Loucy (cell line): ENCODE measurements at regions not wholly inside any gene's neighbourhood (a gene's known extent, or its start where the extent isn't known, plus 50 kb on each side); places are given as distances from the start of the nearest gene placed in this dataset.

ENCODE experiments used
- CTCF ChIP-seq: fragments of 200-600 bp; sonication (generic); conservative IDR thresholded peaks from 2 replicates; pipeline ENCODE4 v1.5.1; 2014; ENCODE audit warnings: mild to moderate bottlenecking, antibody characterized with exemption, low read length
- EZH2phosphoT487 ChIP-seq: fragments of 200-600 bp; IDR thresholded peaks from 2 replicates; pipeline ENCODE4 v1.6.1; 2018; ENCODE audit warnings: antibody characterized with exemption, mild to moderate bottlenecking, moderate library complexity, borderline replicate concordance

DNA sequence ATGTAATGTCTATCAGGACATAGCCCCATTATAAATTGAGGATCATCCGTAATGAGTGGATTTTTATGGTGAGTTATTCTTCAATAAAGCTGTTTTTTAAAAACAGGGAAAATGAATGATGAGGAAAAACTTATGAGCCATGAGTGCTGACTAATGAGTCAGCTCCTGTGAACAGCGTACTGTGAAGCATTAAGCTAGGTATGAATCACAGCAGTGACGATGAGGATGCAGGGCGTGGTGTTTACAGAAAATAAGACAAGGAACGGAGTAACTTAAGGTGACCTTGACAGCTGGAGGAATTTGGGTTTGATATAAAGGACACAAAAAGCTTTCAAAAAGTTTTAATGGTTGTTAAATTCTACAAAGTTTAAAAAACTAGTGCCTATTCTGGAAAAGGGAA is 96.3 kb downstream of the FOXF2 start:
- TF ChIP-seq EZH2phosphoT487 (no peak), CTCF (no peak)
